Activated CD8-positive, alpha-beta memory T cell treated with anti-CD3 and anti-CD28 coated beads, Interleukin-2, amount 50 U/mL, for 24 hours (primary cell): ENCODE measurements at regions not wholly inside any gene's neighbourhood (a gene's known extent, or its start where the extent isn't known, plus 50 kb on each side); places are given as distances from the start of the nearest gene placed in this dataset.

Experiments
- DNase-seq: peaks from one replicate; pipeline ENCODE4 v3.0.0-alpha.2; 2020; ENCODE audit errors: extremely low read depth

- no peak for DNase-seq
Measured at GRCh38 chr6:165229216-165229615, 80.2 kb downstream of the C6orf118 start.

GRCh38 chr6:165227644-165228329 is 81.6 kb downstream of the C6orf118 start:
- no peak for DNase-seq

- DNase-seq = no peak
Measured at GRCh38 chr6:165223736-165224135, 85.7 kb downstream of the C6orf118 start.

DNA sequence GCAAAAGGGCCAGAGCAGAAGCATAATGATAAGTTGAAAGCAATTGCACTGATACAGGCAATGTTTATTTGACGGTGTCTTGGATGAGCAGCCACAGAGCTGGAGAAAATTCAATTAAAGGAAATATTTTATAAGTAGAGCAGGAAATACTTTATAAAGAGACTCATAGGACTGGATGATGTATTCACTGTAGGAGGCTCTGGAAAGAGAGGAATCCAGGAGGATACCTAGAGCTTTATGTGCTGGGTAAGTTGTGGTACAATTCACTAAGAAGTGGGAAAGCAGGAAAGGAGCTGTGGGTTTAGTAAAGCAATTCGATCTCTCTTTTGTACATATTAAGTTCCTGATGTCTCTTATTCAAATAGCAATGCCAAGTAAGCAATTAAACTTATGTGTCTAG is 86.3 kb downstream of the C6orf118 start:
- DNase-seq = no peak

GRCh38 chr6:165222315-165223025 is 86.9 kb downstream of the C6orf118 start:
- no peak for DNase-seq

DNA sequence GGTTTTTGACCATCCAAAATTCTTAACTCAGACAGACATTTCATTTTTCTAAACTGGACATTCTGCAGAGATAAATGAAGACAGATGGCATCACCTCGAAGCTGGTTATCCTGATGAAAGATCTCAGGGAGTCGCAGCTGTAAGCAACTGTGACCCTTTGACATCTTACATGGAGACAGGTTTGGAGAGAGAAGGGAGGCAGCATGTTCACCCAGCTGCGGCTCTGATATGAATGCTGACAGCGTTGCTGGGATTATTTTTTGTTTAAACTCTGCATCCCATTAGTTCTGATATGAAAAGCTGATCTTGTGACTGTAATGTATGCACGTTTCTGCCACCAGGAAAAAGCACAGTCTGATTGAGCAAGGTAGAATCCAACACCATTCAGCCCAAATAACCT is 89.4 kb downstream of the C6orf118 start:
- no peak for DNase-seq

GRCh38 chr6:165219629-165220028 is 89.8 kb downstream of the C6orf118 start:
- no peak for DNase-seq

DNA sequence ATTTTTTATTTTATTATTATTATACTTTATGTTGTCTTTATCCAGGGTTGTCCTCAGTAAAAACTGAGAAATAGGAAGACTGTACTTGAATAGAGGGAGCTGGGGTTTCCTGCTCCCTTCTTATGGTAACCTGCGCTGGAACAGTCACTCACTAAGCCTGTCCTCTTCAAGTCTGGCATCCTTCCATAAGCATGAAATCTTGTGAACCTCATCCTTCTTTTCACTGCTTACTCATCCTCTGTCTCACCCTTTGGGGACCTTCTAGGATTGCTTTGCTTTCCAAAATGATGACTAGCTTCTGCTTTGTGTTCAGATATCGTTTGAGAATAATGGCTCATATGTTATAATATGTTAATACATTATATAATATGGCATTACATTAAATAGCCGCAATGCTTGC is 90.6 kb downstream of the C6orf118 start:
- DNase-seq = no peak

DNA sequence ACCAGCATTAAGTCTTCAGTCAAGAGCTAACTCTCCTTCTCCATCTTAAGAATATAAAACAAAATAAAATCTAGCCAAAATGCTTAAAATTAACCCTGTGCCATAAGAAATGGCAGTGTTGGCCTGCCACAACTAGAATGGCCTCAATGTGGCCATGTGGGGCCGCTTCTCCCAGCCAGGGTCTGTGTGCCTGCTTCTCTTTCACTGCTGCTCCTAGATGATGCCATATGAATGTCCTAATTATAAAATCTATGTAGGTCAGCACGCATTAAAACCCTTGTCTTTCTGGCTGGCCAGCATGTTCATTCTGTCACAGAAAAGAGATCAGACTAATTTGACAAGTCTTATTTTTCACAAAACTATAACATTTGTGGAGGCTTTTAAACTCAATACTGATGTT is 102.6 kb downstream of the C6orf118 start:
- no peak for DNase-seq

DNA sequence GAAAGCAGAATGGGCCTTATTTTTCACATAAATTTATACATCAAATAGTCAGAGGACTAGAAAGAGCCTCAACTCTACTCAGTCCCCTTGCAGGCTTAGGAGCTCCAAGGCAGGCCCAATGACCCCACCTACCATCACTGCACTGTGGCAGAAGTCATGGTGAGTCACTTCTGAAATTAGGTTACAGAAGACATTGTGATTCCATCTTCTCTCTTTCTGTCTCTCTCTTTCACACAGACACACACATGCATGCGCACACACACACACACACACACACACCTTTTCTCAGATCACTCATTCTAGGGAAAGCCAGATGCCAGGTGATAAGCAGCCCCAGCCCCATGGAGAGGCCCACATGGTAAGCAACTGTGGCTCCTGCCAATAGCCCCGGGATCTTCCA is 103.8 kb downstream of the C6orf118 start:
- no peak for DNase-seq

GRCh38 chr6:165204807-165205545 is 104.4 kb downstream of the C6orf118 start:
- no peak for DNase-seq

- DNase-seq = no peak
Measured at GRCh38 chr6:165200178-165200577, 109.2 kb downstream of the C6orf118 start.

GRCh38 chr6:165191461-165191860 is 117.9 kb downstream of the C6orf118 start:
- DNase-seq = no peak

GRCh38 chr6:165186441-165187205 is 122.8 kb downstream of the C6orf118 start:
- no peak for DNase-seq

- DNase-seq = no peak
Measured at GRCh38 chr6:165186041-165186440, 123.4 kb downstream of the C6orf118 start.

GRCh38 chr6:165184192-165184979 is 125.0 kb downstream of the C6orf118 start:
- no peak for DNase-seq

DNA sequence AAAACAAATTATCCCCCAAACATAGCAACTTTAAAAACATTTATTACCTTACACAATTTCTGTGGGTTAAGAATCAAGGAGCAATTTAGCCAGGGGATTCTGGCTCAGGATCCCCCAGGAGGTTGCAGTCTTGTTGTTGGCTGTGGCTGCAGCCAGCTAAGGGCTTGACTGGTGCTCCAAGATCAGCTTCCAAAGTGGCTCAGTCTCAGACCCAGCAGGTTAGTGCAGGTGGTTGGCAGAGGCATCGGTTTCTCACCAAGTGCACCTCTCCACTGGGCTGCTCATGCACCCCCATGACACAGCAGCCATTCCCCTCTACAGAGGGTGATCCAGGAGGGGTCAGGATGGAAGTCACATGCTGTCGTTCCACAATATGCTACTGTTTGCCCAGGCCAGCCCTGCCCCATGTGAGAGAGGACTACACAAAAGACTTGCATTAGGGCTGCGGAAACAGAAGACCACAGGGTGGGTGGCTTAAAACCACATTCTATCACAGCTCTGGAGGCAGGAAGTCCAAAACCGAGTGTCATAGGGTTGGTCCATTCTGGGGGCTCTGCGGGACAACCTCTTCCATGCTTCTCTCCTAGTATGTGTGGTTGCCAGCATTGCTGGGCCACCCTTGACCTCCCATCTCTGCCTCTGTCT is 125.8 kb downstream of the C6orf118 start:
- no peak for DNase-seq

DNA sequence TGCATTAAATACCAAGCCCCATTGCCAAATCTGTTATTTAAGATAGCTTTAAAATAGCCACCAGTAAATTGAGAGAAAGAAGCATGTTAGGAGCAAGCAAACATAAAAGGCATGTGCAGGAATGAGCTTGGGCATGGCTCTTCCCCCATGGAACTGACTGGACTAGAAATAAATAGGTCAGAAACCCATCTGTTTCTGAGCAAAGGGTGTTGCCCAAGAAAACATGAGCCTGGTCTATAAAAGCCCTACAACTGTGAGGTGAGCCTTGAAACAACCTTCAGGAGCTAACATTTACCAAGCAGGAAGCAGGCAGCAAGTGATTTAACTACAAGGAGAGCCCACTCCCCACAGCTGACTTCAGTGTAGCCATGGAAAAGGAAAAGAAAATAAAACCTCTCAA is 126.3 kb downstream of the C6orf118 start:
- DNase-seq = no peak

DNA sequence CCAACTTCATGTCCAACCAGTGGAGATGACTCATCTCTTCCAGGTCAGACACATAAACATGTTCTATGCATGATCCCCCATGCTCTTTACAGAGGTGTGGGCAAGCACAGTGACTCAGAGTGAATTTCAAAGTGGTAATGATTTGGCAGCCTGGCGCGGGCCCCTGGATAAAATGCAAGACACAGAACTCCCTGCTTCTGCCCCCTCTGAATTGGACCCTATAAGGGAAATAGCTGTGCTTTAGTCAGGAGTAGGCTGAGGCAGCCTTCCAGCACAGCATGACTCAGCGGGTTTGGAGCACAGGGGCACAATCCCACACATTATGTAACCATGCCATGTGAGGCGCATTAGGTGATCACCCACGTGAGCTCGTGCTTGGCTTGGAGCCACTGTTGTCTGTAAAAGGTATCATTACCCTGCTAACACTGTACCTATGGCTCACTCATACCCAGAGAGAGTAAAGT is 127.4 kb downstream of the C6orf118 start:
- DNase-seq = no peak

GRCh38 chr6:165178056-165178455 is 131.3 kb downstream of the C6orf118 start:
- no peak for DNase-seq

GRCh38 chr6:165173484-165173883 is 135.9 kb downstream of the C6orf118 start:
- DNase-seq = no peak
